C4-2B (cell line): ENCODE measurements at regions not wholly inside any gene's neighbourhood (a gene's known extent, or its start where the extent isn't known, plus 50 kb on each side); places are given as distances from the start of the nearest gene placed in this dataset.
"Not testable (repeated sequence)": the region's sequence is repeated elsewhere in the genome, so short reads cannot be mapped to it uniquely, and the experiment has no call there.

Experiments used
- CTCF ChIP-seq: fragments of 450-650 bp; conservative IDR thresholded peaks from 2 replicates; pipeline ENCODE4 v1.5.1; 2017; ENCODE audit warnings: mild to moderate bottlenecking
- ZFX ChIP-seq: fragments of 450-650 bp; IDR thresholded peaks from 2 replicates; pipeline ENCODE4 v1.6.1; 2017

DNA sequence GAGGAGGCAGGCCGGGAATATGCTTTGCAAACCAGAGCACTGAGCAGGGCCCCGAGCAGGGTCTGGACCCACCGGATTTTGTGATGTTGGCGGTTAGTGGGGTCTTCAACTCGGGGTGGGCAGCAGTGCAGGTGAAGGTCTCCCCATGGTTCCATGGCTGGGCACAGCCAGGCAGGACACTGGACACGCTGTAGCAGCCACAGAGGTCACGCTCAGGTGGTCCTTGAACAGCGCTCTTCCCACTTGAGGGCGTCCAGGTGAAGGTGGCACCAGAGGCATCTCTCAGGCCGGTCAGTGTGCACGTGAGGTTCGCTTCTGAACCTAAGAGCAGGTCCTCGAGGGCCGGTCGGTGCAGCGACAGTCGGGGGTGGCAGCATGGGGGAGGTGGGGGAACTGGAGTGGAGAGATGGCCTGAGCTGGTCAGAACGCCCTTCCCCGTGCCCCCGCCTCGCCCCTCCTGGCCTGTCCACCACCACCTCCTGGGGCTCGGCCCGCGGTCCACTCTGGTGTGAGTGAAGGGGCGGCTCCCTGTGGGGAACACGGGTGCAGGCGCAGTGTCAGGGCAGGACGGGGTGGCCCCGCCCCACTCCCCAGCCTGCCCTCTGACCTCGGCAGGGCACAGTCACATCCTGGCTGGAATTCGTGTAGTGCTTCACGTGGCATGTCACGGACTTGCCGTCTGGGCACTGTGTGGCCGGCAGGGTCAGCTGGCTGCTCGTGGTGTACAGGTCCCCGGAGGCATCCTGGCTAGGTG, 61.3 kb downstream of the TMEM121 start:
- TF ChIP-seq CTCF, ZFX: not testable (repeated sequence)
